GM12891 (cell line): ENCODE measurements at regions not wholly inside any gene's neighbourhood (a gene's known extent, or its start where the extent isn't known, plus 50 kb on each side); places are given as distances from the start of the nearest gene placed in this dataset.

Experiments
- DNase-seq: peaks from one replicate; pipeline ENCODE4 v3.0.0; 2011; ENCODE audit warnings: low spot score; ENCODE audit not compliant: insufficient read length
- FAIRE-seq: peaks from 2 replicates; lab custom pipeline; 2011; peaks lifted over from hg19 to GRCh38; lab: Jason Lieb, UNC
- PAX5 ChIP-seq: IDR thresholded peaks from 2 replicates; pipeline ENCODE4 v1.6.1; 2011; ENCODE audit warnings: low read length, moderate library complexity, mild to moderate bottlenecking; ENCODE audit not compliant: insufficient read depth, severe bottlenecking
- POLR2A ChIP-seq: IDR thresholded peaks from 2 replicates; pipeline ENCODE4 v1.6.1; 2011; ENCODE audit warnings: low read depth, low read length, control low read depth
- POLR2AphosphoS5 ChIP-seq: IDR thresholded peaks from 2 replicates; pipeline ENCODE4 v1.6.1; 2011; ENCODE audit warnings: low read depth, low read length, control low read depth
- POU2F2 ChIP-seq: IDR thresholded peaks from 2 replicates; pipeline ENCODE4 v1.6.1; 2011; ENCODE audit warnings: low read depth, mild to moderate bottlenecking, control low read depth, low read length, moderate library complexity
- SPI1 ChIP-seq: IDR thresholded peaks from 2 replicates; pipeline ENCODE4 v1.6.1; 2011; ENCODE audit warnings: low read depth, low read length, control low read depth
- TAF1 ChIP-seq: IDR thresholded peaks from 2 replicates; pipeline ENCODE4 v1.6.1; 2011; ENCODE audit warnings: low read depth, low read length, control low read depth

DNA sequence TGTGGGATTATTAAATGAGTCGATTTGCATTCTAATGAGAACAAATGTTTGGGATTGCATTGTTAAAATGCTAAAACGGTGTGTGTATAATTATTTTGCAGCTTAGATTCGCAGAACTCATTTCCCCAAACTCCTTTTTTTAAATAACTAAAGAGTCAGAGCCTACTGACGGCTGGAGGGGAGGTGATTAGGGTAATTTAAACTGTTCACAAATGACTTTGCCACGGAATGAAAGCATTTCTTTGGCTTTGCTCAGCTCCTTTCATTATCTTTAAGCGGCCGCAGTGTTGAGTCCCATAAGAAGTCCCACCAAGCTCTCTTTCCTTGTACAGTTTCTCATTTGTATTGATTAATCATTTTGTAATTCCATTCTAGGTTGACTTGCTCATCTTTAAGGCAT lies 1632.8 kb downstream of the MAT2B start:
- no peak for TF ChIP-seq POLR2AphosphoS5
- no peak for TF ChIP-seq POLR2A
- TF ChIP-seq POU2F2: no peak
- TF ChIP-seq TAF1: no peak
- TF ChIP-seq SPI1: no peak
- no peak for TF ChIP-seq PAX5
- FAIRE-seq: no peak
- no peak for DNase-seq

DNA sequence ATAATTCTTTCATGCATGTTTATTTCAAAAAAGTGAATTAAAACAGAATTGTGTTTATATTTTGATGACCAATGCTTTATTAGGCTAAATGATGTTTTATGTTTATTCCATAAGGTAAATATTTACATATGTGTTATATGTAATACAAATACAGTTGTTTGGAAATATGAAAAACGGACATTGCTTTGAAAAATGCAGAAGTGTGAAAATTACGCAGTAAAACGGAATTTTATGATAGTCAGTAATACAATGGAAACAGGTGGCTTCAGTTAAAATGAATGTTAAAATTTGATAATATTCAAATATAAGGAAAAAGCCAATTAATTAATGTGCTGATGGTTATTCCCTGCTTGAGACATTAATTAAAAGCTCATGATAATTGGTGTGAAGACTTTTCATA lies 1633.8 kb downstream of the MAT2B start:
- TF ChIP-seq POLR2AphosphoS5 (no peak), POU2F2 (no peak)
- FAIRE-seq (no peak), DNase-seq (no peak)

DNA sequence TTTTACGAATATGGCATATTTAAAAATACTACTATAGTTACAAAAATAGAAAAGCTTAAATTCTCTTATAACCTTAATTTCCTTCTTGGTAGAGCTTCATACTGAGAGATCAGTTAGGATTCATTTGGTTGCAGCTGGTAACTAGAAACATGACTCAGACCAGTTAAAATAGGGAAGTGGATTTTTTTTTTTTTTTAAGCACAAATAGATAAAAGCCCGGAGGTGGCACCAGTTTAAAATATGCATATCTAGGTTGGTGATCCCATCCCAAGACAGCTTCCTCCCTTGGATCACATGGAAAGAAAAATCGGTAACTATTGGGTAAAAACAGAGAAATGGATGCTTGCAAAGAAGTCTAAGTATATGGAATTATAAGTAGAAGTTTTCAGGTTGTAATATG lies 1634.3 kb downstream of the MAT2B start:
- no peak for FAIRE-seq
- TF ChIP-seq POLR2AphosphoS5 (no peak), SPI1 (0 out of 2 replicates have a peak, but pooled peaks have one; percentile 54)
- DNase-seq: no peak

GRCh38 chr5:165143741-165144140 lies 1638.3 kb downstream of the MAT2B start:
- no peak for TF ChIP-seq POLR2AphosphoS5
- no peak for TF ChIP-seq PAX5
- no peak for TF ChIP-seq POLR2A
- TF ChIP-seq POU2F2: no peak
- TF ChIP-seq SPI1: no peak
- TF ChIP-seq TAF1: no peak
- FAIRE-seq (no peak), DNase-seq (no peak)

- DNase-seq (no peak), FAIRE-seq (no peak)
- TF ChIP-seq POU2F2 (no peak), SPI1 (no peak), POLR2A (no peak), PAX5 (no peak), POLR2AphosphoS5 (no peak), TAF1 (no peak)
Measured at GRCh38 chr5:165149431-165149830, 1644.0 kb downstream of the MAT2B start.

GRCh38 chr5:165152058-165152457 lies 1646.6 kb downstream of the MAT2B start:
- TF ChIP-seq POU2F2: no peak
- no peak for TF ChIP-seq POLR2A
- no peak for TF ChIP-seq TAF1
- no peak for TF ChIP-seq PAX5
- no peak for TF ChIP-seq POLR2AphosphoS5
- TF ChIP-seq SPI1: no peak
- no peak for FAIRE-seq
- no peak for DNase-seq

GRCh38 chr5:165157219-165157618 lies 1651.8 kb downstream of the MAT2B start:
- TF ChIP-seq POU2F2 (no peak), PAX5 (no peak), POLR2AphosphoS5 (no peak), TAF1 (no peak), POLR2A (no peak), SPI1 (no peak)
- DNase-seq: no peak
- FAIRE-seq: no peak

GRCh38 chr5:165161204-165161603 lies 1655.8 kb downstream of the MAT2B start:
- no peak for FAIRE-seq
- DNase-seq: no peak
- no peak for TF ChIP-seq TAF1
- TF ChIP-seq POLR2A: no peak
- TF ChIP-seq POU2F2: no peak
- no peak for TF ChIP-seq SPI1
- TF ChIP-seq POLR2AphosphoS5: no peak
- TF ChIP-seq PAX5: no peak

GRCh38 chr5:165163861-165164260 lies 1658.4 kb downstream of the MAT2B start:
- DNase-seq: no peak
- no peak for FAIRE-seq
- TF ChIP-seq SPI1 (no peak), POLR2A (no peak), POLR2AphosphoS5 (no peak), TAF1 (no peak), PAX5 (no peak), POU2F2 (no peak)

DNA sequence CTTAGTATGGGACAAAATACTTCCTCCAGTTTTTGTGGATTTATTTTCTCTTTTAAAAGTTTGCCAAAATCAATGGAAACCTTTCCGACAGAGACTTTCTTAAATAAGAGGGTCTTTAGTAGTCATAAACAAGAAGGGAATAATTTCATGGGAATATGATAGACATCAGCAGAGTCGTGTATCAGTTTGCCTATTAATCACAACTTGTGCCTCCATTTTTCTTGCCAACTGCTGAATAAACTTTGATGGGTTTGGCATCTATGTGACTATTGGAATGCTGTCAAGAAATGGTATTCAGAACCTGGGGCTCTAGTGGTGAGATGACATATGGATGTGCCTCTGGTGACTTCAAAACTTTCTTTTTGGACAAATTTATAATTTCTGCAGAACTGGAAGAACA lies 1668.2 kb downstream of the MAT2B start:
- FAIRE-seq: no peak
- TF ChIP-seq POLR2AphosphoS5 (no peak), POLR2A (no peak), TAF1 (no peak), PAX5 (no peak), SPI1 (no peak), POU2F2 (no peak)

More for the DNA sequence above, 1668.2 kb downstream of the MAT2B start:
- no peak for DNase-seq
